Endodermal cell (in vitro differentiated cells): ENCODE measurements at regions not wholly inside any gene's neighbourhood (a gene's known extent, or its start where the extent isn't known, plus 50 kb on each side); places are given as distances from the start of the nearest gene placed in this dataset.

Experiments used
- DNase-seq: peaks from one replicate; pipeline ENCODE4 v3.0.0-alpha.2; 2017
- H3K27ac ChIP-seq: 2 replicates; pipeline ENCODE4 v1.5.1; 2013; ENCODE audit warnings: mild to moderate bottlenecking, low read depth, low read length, moderate library complexity
- H3K27me3 ChIP-seq: 2 replicates; pipeline ENCODE4 v1.6.1; 2013; ENCODE audit warnings: mild to moderate bottlenecking, low read length, moderate library complexity; ENCODE audit not compliant: insufficient read depth, control insufficient read depth, poor library complexity, severe bottlenecking
- H3K36me3 ChIP-seq: 2 replicates; pipeline ENCODE4 v1.7.0; 2013; ENCODE audit warnings: mild to moderate bottlenecking, low read length, moderate library complexity; ENCODE audit not compliant: control insufficient read depth, insufficient read depth
- H3K4me1 ChIP-seq: one replicate; pipeline ENCODE4 v1.7.0; 2013; ENCODE audit warnings: low read length; ENCODE audit not compliant: control insufficient read depth, insufficient read depth
- H3K4me3 ChIP-seq: 2 replicates; pipeline ENCODE4 v1.5.1; 2013; ENCODE audit warnings: mild to moderate bottlenecking, low read length, moderate library complexity
- H3K9ac ChIP-seq: 2 replicates; pipeline ENCODE4 v1.6.1; 2013; ENCODE audit warnings: mild to moderate bottlenecking, low read length, moderate library complexity; ENCODE audit not compliant: poor library complexity, severe bottlenecking; ENCODE audit errors: extremely low read depth
- H3K9me3 ChIP-seq: 2 replicates; pipeline ENCODE4 v1.6.1; 2013; ENCODE audit warnings: mild to moderate bottlenecking, low read length, moderate library complexity; ENCODE audit not compliant: control insufficient read depth
- H3K27ac Mint-ChIP-seq: 2 replicates; pipeline ENCODE4 v1.8.0; 2020; ENCODE audit warnings: mixed read lengths
- H3K27me3 Mint-ChIP-seq: 2 replicates; pipeline ENCODE4 v1.8.0; 2021; ENCODE audit warnings: mild to moderate bottlenecking, mixed read lengths; ENCODE audit not compliant: insufficient read depth
- H3K36me3 Mint-ChIP-seq: 2 replicates; pipeline ENCODE4 v1.8.0; 2020; ENCODE audit warnings: low read depth, mixed read lengths
- H3K4me1 Mint-ChIP-seq: 2 replicates; pipeline ENCODE4 v1.8.0; 2020; ENCODE audit warnings: mixed read lengths
- H3K4me3 Mint-ChIP-seq: 2 replicates; pipeline ENCODE4 v1.8.0; 2020; ENCODE audit warnings: mild to moderate bottlenecking, moderate library complexity, mixed read lengths
- H3K9me3 Mint-ChIP-seq: 2 replicates; pipeline ENCODE4 v1.8.0; 2020; ENCODE audit warnings: mild to moderate bottlenecking, mixed read lengths
- WGBS, 2 experiments: methylation state at CpG; one replicate each; pipeline versions ENCODE4 v1.1.5 to v1.1.7; 2013; ENCODE audit warnings: missing lambda C conversion rate in 2 of 2, mixed read lengths in 1 of 2; ENCODE audit not compliant: insufficient coverage in 1 of 2, insufficient read length in 1 of 2; 5-methylcytosine and 5-hydroxymethylcytosine counted together
- TF ChIP-seq, protein P1 (sequence below): fragments of 200-600 bp; sonication (generic); conservative IDR thresholded peaks from 2 replicates; pipeline ENCODE4 v1.5.0; 2021; ENCODE audit warnings: antibody characterized with exemption, mild to moderate bottlenecking

DNA sequence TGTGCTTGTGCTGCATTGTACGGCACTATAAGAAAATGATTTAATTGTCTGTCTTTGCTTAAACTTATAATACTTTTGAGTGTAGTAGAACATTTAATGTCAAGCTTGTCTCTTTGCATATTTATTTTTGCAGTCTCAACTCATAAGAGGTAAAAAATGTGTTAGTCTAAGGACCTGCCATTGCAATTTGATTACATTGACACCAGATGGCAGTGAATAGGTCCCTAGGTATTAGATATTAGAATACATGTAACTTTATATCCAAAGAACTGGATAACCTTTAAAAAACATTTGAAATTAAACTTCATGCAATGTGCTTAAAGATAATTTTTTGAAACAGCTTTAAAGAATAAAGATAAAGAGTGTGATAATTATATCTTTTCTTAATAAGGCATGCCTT, 1421.3 kb downstream of the OLFM4 start:
- TF ChIP-seq, protein P1, sequence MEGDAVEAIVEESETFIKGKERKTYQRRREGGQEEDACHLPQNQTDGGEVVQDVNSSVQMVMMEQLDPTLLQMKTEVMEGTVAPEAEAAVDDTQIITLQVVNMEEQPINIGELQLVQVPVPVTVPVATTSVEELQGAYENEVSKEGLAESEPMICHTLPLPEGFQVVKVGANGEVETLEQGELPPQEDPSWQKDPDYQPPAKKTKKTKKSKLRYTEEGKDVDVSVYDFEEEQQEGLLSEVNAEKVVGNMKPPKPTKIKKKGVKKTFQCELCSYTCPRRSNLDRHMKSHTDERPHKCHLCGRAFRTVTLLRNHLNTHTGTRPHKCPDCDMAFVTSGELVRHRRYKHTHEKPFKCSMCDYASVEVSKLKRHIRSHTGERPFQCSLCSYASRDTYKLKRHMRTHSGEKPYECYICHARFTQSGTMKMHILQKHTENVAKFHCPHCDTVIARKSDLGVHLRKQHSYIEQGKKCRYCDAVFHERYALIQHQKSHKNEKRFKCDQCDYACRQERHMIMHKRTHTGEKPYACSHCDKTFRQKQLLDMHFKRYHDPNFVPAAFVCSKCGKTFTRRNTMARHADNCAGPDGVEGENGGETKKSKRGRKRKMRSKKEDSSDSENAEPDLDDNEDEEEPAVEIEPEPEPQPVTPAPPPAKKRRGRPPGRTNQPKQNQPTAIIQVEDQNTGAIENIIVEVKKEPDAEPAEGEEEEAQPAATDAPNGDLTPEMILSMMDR: peak; percentile 80
- Mint-ChIP-seq H3K4me3 (no peak overlapping the region), H3K4me1 (no peaks in the 10 kb centered on the region), H3K36me3 (peaks cover 3% of the 10 kb centered on the region), H3K27me3 (no peaks in the 10 kb centered on the region), H3K9me3 (peaks cover 19% of the 10 kb centered on the region), H3K27ac (no peak overlapping the region)
- Histone ChIP-seq H3K9ac (no peak overlapping the region), H3K27me3 (no peaks in the 10 kb centered on the region), H3K27ac (no peak overlapping the region), H3K36me3 (no peaks in the 10 kb centered on the region), H3K9me3 (peaks cover 18% of the 10 kb centered on the region), H3K4me3 (no peak overlapping the region), H3K4me1 (no peaks in the 10 kb centered on the region)
- WGBS, 2 experiments: 100% methylated on average over 1 of the region's 1 CpG; no CpG with 5 or more reads in 1 of the 2 experiments
- DNase-seq: no peak

DNA sequence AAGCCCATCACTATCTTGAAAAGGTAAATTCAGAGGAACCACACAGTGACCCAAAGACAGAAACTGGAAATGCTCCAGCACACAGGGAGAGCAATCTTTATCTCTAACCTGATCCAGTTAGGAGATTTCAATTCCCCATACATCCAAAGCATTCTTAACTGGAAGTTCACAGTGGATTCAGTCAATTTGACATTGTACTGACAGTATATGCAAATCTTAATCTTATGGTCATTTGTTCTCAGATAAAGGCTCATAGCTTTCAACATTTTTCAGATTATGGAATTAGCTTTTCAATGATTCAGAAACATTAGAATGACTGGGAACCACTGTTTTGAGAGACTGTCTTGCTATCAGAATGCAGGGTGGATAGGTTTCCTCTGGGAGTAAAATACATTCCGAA, 1455.6 kb downstream of the OLFM4 start:
- H3K9me3 ChIP-seq: no peaks in the 10 kb centered on the region
- no peaks in the 10 kb centered on the region for H3K36me3 Mint-ChIP-seq
- no peak overlapping the region for H3K27ac Mint-ChIP-seq
- H3K4me3 ChIP-seq: no peak overlapping the region
- H3K27ac ChIP-seq: no peak overlapping the region
- H3K9ac ChIP-seq: no peak overlapping the region
- peaks cover 5% of the 10 kb centered on the region for H3K4me1 Mint-ChIP-seq
- H3K4me3 Mint-ChIP-seq: no peak overlapping the region
- no peak for DNase-seq
- H3K9me3 Mint-ChIP-seq: peaks cover 1% of the 10 kb centered on the region
- no peaks in the 10 kb centered on the region for H3K27me3 Mint-ChIP-seq
- no peaks in the 10 kb centered on the region for H3K27me3 ChIP-seq
- no peaks in the 10 kb centered on the region for H3K4me1 ChIP-seq
- TF ChIP-seq, protein P1: no peak
- H3K36me3 ChIP-seq: no peaks in the 10 kb centered on the region
- 90 to 100% methylated on average over 1 of the region's 1 CpG for WGBS, 2 experiments

DNA sequence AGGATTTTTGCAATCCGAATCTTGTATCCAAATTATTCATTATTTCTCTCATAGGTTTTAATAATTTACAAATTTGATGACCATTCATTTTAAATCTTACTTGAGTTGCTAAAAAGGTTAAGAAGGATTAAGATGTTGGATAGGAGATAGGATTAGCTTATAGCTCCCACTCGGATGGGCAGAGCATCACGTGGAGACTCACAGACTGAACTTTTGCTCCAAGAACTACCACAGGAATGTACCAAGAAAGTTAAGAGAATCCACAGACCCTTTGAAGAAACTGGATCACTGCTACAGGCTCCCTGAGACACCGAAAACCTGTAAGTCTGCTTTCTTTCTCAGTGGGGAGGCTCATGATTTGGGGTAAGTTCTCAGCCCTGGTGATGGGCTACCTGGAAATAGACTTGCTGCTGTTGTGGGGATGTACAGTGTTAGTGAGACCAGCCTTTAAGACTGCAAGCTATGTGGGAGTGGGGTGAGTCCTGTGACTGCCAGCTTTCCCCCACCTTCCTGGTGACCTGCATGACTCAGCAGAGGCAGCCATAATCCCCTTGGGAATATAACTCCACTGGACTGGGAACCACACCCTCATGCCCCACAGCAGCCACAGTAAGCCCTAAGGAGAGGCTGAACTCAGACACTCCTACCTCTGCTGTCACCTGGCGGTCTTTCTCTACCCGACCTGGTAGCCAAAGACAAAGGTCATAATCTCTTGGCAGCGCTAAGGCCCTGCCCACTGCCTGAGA, 1458.0 kb downstream of the OLFM4 start:
- TF ChIP-seq, protein P1: no peak
- Histone ChIP-seq H3K4me1 (no peaks in the 10 kb centered on the region), H3K4me3 (no peak overlapping the region), H3K9ac (no peak overlapping the region), H3K9me3 (peaks cover 11% of the 10 kb centered on the region), H3K27ac (no peak overlapping the region), H3K36me3 (no peaks in the 10 kb centered on the region), H3K27me3 (no peaks in the 10 kb centered on the region)
- Mint-ChIP-seq H3K4me3 (no peak overlapping the region), H3K27me3 (no peaks in the 10 kb centered on the region), H3K4me1 (peaks cover 5% of the 10 kb centered on the region), H3K36me3 (peaks cover 2% of the 10 kb centered on the region), H3K27ac (peak overlapping the region; percentile 30), H3K9me3 (peaks cover 12% of the 10 kb centered on the region)
- 90 to 91% methylated on average over 2 to 7 of the region's 7 CpGs for WGBS, 2 experiments
- peak; percentile 50 for DNase-seq
